ENCODE measurements at regions not wholly inside any gene's neighbourhood (a gene's known extent, or its start where the extent isn't known, plus 50 kb on each side); places are given as distances from the start of the nearest gene placed in this dataset.

GRCh38 chr10:75347186-75347585 lies 54.4 kb downstream of the ZNF503 start:
- DNase-seq (ENCODE audit: extremely low spot score), result peak; percentile 91
- Histone ChIP-seq H3K9me3 (peaks cover 0 to 11% (median 9%) of the 10 kb centered on the region in 4 donors), H3K4me1 (no peaks in the 10 kb centered on the region), H3K27me3 (no peaks in the 10 kb centered on the region), H3K27ac (replicated peaks in 1 of 4) (no peak overlapping the region), H3K36me3 (no peaks in the 10 kb centered on the region), H3K4me3 (no peak overlapping the region)
- WGBS, result 67% methylated on average over 8 of the region's 8 CpGs
- intact Hi-C loops (cut with DNase I), result no loop called here
- TF ChIP-seq EP300 (IDR thresholded peaks at IDR 0.05) (no peak), POLR2AphosphoS5 (IDR thresholded peaks at IDR 0.05) (no peak), POLR2A (IDR thresholded peaks at IDR 0.05; ENCODE audit: low read depth) (no peak)
- TF ChIP-seq, protein P1, sequence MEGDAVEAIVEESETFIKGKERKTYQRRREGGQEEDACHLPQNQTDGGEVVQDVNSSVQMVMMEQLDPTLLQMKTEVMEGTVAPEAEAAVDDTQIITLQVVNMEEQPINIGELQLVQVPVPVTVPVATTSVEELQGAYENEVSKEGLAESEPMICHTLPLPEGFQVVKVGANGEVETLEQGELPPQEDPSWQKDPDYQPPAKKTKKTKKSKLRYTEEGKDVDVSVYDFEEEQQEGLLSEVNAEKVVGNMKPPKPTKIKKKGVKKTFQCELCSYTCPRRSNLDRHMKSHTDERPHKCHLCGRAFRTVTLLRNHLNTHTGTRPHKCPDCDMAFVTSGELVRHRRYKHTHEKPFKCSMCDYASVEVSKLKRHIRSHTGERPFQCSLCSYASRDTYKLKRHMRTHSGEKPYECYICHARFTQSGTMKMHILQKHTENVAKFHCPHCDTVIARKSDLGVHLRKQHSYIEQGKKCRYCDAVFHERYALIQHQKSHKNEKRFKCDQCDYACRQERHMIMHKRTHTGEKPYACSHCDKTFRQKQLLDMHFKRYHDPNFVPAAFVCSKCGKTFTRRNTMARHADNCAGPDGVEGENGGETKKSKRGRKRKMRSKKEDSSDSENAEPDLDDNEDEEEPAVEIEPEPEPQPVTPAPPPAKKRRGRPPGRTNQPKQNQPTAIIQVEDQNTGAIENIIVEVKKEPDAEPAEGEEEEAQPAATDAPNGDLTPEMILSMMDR (IDR thresholded peaks at IDR 0.05), result no peak

- TF ChIP-seq EP300 (IDR thresholded peaks at IDR 0.05) (no peak), POLR2AphosphoS5 (IDR thresholded peaks at IDR 0.05) (no peak), POLR2A (IDR thresholded peaks at IDR 0.05; ENCODE audit: low read depth) (no peak)
- TF ChIP-seq, protein P1 (IDR thresholded peaks at IDR 0.05), result no peak
- Histone ChIP-seq H3K27me3 (no peaks in the 10 kb centered on the region), H3K4me3 (no peak overlapping the region), H3K4me1 (no peaks in the 10 kb centered on the region), H3K9me3 (peaks cover 0 to 11% (median 9%) of the 10 kb centered on the region in 4 donors), H3K36me3 (no peaks in the 10 kb centered on the region), H3K27ac (replicated peaks in 1 of 4) (no peak overlapping the region)
- WGBS, result 94% methylated on average over 6 of the region's 6 CpGs
- intact Hi-C loops (cut with DNase I), result no loop called here
- DNase-seq (ENCODE audit: extremely low spot score), result peak; percentile 78
Measured at GRCh38 chr10:75345738-75346137, 55.8 kb downstream of the ZNF503 start.

DNA sequence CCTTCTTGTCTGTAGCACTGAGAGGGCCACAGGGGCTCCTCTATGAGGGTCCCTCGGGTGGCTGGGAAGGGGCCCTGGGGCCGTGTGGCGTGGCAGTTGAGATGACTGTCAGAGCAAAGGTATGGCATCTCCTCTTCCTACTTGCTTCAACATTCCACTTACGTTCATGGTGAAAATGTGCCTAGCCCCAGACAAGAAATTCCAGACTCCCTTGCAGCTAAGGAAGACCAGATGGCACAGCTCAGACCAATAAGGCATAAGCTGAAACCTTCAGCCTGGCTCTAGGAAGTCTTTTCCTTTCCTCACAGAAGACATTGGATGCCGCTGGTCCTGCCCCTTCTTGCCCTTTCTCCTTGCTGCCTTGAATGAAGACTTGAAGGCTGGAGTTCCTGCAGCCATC lies 57.4 kb downstream of the ZNF503 start:
- DNase-seq (ENCODE audit: extremely low spot score), result peak; percentile 34
- H3K27ac ChIP-seq (replicated peaks in 1 of 4), result no peak overlapping the region
- no peaks in the 10 kb centered on the region for H3K36me3 ChIP-seq
- H3K4me1 ChIP-seq, result no peaks in the 10 kb centered on the region
- H3K4me3 ChIP-seq, result no peak overlapping the region
- 97% methylated on average over 5 of the region's 5 CpGs for WGBS
- peaks cover 0 to 11% (median 9%) of the 10 kb centered on the region in 4 donors for H3K9me3 ChIP-seq
- TF ChIP-seq, protein P1 (IDR thresholded peaks at IDR 0.05), result no peak
- TF ChIP-seq POLR2A (IDR thresholded peaks at IDR 0.05; ENCODE audit: low read depth), result no peak
- no peak for TF ChIP-seq EP300 (IDR thresholded peaks at IDR 0.05)
- TF ChIP-seq POLR2AphosphoS5 (IDR thresholded peaks at IDR 0.05), result no peak
- intact Hi-C loops (cut with DNase I), result no loop called here
- H3K27me3 ChIP-seq, result no peaks in the 10 kb centered on the region

DNA sequence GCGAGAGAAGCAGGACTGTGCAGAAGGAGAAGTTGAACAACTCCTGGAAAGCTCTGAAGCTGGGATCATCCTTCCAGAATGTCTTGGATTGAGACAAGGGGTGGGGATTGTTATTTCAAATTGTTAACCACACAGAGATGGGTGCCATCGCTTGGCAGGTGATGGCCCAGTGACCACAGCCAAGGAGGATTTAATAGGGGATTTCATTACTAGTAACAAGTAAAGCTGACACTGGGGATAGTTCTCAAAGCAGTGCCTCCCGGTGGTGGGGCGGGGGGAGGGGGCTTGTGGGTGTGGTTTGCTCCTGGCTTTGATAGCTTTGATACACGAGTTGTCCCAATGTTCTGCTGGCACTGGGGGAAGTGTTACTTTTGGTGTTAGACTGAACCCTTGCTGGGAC lies 59.2 kb downstream of the ZNF503 start:
- H3K36me3 ChIP-seq, result no peaks in the 10 kb centered on the region
- no peak for TF ChIP-seq POLR2A (IDR thresholded peaks at IDR 0.05; ENCODE audit: low read depth)
- no peak for TF ChIP-seq EP300 (IDR thresholded peaks at IDR 0.05)
- TF ChIP-seq, protein P1 (IDR thresholded peaks at IDR 0.05), result no peak
- no peak for TF ChIP-seq POLR2AphosphoS5 (IDR thresholded peaks at IDR 0.05)
- WGBS, result 84% methylated on average over 3 of the region's 5 CpGs

GRCh38 chr10:75335983-75336382 lies 65.6 kb downstream of the ZNF503 start:
- no peak for TF ChIP-seq POLR2A (IDR thresholded peaks at IDR 0.05; ENCODE audit: low read depth)
- no peak for TF ChIP-seq EP300 (IDR thresholded peaks at IDR 0.05)
- TF ChIP-seq, protein P1 (IDR thresholded peaks at IDR 0.05), result no peak
- no peak for TF ChIP-seq POLR2AphosphoS5 (IDR thresholded peaks at IDR 0.05)
- no peak for DNase-seq (ENCODE audit: extremely low spot score)
- Histone ChIP-seq H3K9me3 (no peaks in the 10 kb centered on the region), H3K27ac (replicated peaks in 1 of 4) (no peak overlapping the region), H3K36me3 (no peaks in the 10 kb centered on the region), H3K4me1 (no peaks in the 10 kb centered on the region), H3K27me3 (no peaks in the 10 kb centered on the region), H3K4me3 (no peak overlapping the region)
- intact Hi-C loops (cut with DNase I), result no loop called here

More for the DNA sequence above, 59.2 kb downstream of the ZNF503 start:
- peaks cover 0 to 11% (median 9%) of the 10 kb centered on the region in 4 donors for H3K9me3 ChIP-seq
- no peaks in the 10 kb centered on the region for H3K4me1 ChIP-seq
- intact Hi-C loops (cut with DNase I), result no loop called here
- DNase-seq (ENCODE audit: extremely low spot score), result no peak
- no peaks in the 10 kb centered on the region for H3K27me3 ChIP-seq
- no peak overlapping the region for H3K4me3 ChIP-seq
- H3K27ac ChIP-seq (replicated peaks in 1 of 4), result no peak overlapping the region

Data from esophagus muscularis mucosa (tissue), 4 donors.